Loucy (cell line): ENCODE measurements at regions not wholly inside any gene's neighbourhood (a gene's known extent, or its start where the extent isn't known, plus 50 kb on each side); places are given as distances from the start of the nearest gene placed in this dataset.
"Not testable (repeated sequence)": the region's sequence is repeated elsewhere in the genome, so short reads cannot be mapped to it uniquely, and the experiment has no call there.

Source experiments
- H2AFZ ChIP-seq: fragments of 200-600 bp; sonication (generic); 2 replicates; pipeline ENCODE4 v1.6.0; 2016; ENCODE audit warnings: antibody characterized with exemption, mild to moderate bottlenecking, low read length, moderate library complexity
- H3F3A ChIP-seq: fragments of 200-600 bp; 2 replicates; pipeline ENCODE4 v1.6.0; 2016; ENCODE audit warnings: antibody characterized with exemption, low read depth, mild to moderate bottlenecking
- H3K27me3 ChIP-seq: fragments of 200-600 bp; sonication (generic); 2 replicates; pipeline ENCODE4 v1.6.1; 2014; ENCODE audit warnings: low read length, mild to moderate bottlenecking; ENCODE audit not compliant: insufficient read depth, poor library complexity, severe bottlenecking
- H3K36me3 ChIP-seq: fragments of 200-600 bp; sonication (generic); 2 replicates; pipeline ENCODE4 v1.6.1; 2016; ENCODE audit warnings: low read length; ENCODE audit not compliant: insufficient read depth
- H3K4me1 ChIP-seq: fragments of 200-600 bp; sonication (generic); 2 replicates; pipeline ENCODE4 v1.5.1; 2014; ENCODE audit warnings: low read length, mild to moderate bottlenecking; ENCODE audit not compliant: insufficient read depth, poor library complexity, severe bottlenecking
- H3K4me2 ChIP-seq: fragments of 200-600 bp; sonication (generic); 2 replicates; pipeline ENCODE4 v1.6.0; 2014; ENCODE audit warnings: antibody characterized with exemption, low read length, low read depth, mild to moderate bottlenecking; ENCODE audit not compliant: poor library complexity, severe bottlenecking
- H3K4me3 ChIP-seq: fragments of 200-600 bp; sonication (generic); 2 replicates; pipeline ENCODE4 v1.5.1; 2014; ENCODE audit warnings: low read length, mild to moderate bottlenecking, mixed read lengths; ENCODE audit not compliant: poor library complexity, severe bottlenecking
- H3K79me2 ChIP-seq: fragments of 200-600 bp; sonication (generic); 2 replicates; pipeline ENCODE4 v1.6.1; 2014; ENCODE audit warnings: low read length; ENCODE audit not compliant: insufficient read depth
- H3K9ac ChIP-seq: fragments of 200-600 bp; sonication (generic); 2 replicates; pipeline ENCODE4 v1.6.0; 2014; ENCODE audit warnings: mild to moderate bottlenecking, low read depth, low read length, moderate library complexity; ENCODE audit not compliant: poor library complexity, severe bottlenecking
- H3K9me2 ChIP-seq: fragments of 200-600 bp; sonication (generic); replicated peaks from 2 replicates; pipeline ENCODE4 v1.6.1; 2016; ENCODE audit warnings: low read depth, low read length, mixed read lengths
- H3K9me3 ChIP-seq: fragments of 200-600 bp; sonication (generic); 2 replicates; pipeline ENCODE4 v1.6.1; 2014; ENCODE audit warnings: mild to moderate bottlenecking, antibody characterized with exemption, low read length, low read depth; ENCODE audit not compliant: insufficient read depth
- H4K20me1 ChIP-seq: fragments of 200-600 bp; sonication (generic); 2 replicates; pipeline ENCODE4 v1.6.0; 2014; ENCODE audit warnings: antibody characterized with exemption, low read length, mild to moderate bottlenecking; ENCODE audit not compliant: insufficient read depth, poor library complexity, severe bottlenecking
- EZH2phosphoT487 ChIP-seq: fragments of 200-600 bp; IDR thresholded peaks from 2 replicates; pipeline ENCODE4 v1.6.1; 2018; ENCODE audit warnings: antibody characterized with exemption, mild to moderate bottlenecking, moderate library complexity, borderline replicate concordance
- TF ChIP-seq, protein P1 (sequence below): fragments of 200-600 bp; sonication (generic); conservative IDR thresholded peaks from 2 replicates; pipeline ENCODE4 v1.5.1; 2014; ENCODE audit warnings: mild to moderate bottlenecking, antibody characterized with exemption, low read length

- Histone ChIP-seq H3K9me3 (no peaks in the 10 kb centered on the region), H3K9me2 (no peaks in the 10 kb centered on the region), H3K9ac (no peak overlapping the region), H3K4me3 (no peak overlapping the region), H3K4me1 (peaks cover 7% of the 10 kb centered on the region), H3K79me2 (no peaks in the 10 kb centered on the region), H3K4me2 (no peak overlapping the region), H3F3A (no peaks in the 10 kb centered on the region), H3K36me3 (no peaks in the 10 kb centered on the region), H3K27me3 (no peaks in the 10 kb centered on the region), H4K20me1 (no peaks in the 10 kb centered on the region), H2AFZ (no peak overlapping the region)
- no peak for TF ChIP-seq EZH2phosphoT487
- TF ChIP-seq, protein P1, sequence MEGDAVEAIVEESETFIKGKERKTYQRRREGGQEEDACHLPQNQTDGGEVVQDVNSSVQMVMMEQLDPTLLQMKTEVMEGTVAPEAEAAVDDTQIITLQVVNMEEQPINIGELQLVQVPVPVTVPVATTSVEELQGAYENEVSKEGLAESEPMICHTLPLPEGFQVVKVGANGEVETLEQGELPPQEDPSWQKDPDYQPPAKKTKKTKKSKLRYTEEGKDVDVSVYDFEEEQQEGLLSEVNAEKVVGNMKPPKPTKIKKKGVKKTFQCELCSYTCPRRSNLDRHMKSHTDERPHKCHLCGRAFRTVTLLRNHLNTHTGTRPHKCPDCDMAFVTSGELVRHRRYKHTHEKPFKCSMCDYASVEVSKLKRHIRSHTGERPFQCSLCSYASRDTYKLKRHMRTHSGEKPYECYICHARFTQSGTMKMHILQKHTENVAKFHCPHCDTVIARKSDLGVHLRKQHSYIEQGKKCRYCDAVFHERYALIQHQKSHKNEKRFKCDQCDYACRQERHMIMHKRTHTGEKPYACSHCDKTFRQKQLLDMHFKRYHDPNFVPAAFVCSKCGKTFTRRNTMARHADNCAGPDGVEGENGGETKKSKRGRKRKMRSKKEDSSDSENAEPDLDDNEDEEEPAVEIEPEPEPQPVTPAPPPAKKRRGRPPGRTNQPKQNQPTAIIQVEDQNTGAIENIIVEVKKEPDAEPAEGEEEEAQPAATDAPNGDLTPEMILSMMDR = no peak
Measured at GRCh38 chr7:76146374-76146773, 55.3 kb upstream of the SRRM3 start.

DNA sequence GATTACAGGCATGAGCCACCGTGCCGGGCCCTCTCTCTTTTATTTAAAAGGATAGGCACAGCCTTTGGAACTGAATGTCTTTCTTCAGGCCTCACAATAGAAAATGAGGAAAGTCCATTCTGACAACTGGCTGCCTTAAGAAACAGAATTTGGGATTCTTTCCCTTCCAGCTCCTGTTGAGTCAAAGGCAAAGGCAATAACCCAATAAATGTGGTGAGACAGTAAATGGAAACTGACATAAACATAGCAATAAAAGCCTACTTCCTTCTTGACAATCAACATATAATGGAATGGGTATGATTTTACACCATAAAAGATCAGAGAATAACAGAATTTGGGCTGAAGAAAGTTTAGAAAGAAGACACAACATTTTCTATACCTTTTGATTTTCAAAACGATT lies 52.7 kb upstream of the SRRM3 start:
- H3K4me2 ChIP-seq, H3K9me3 ChIP-seq, H3F3A ChIP-seq, H3K36me3 ChIP-seq, H2AFZ ChIP-seq, H3K4me3 ChIP-seq, H3K79me2 ChIP-seq, H3K4me1 ChIP-seq, H3K9me2 ChIP-seq, H3K27me3 ChIP-seq, H3K9ac ChIP-seq, H4K20me1 ChIP-seq: not testable (repeated sequence)

DNA sequence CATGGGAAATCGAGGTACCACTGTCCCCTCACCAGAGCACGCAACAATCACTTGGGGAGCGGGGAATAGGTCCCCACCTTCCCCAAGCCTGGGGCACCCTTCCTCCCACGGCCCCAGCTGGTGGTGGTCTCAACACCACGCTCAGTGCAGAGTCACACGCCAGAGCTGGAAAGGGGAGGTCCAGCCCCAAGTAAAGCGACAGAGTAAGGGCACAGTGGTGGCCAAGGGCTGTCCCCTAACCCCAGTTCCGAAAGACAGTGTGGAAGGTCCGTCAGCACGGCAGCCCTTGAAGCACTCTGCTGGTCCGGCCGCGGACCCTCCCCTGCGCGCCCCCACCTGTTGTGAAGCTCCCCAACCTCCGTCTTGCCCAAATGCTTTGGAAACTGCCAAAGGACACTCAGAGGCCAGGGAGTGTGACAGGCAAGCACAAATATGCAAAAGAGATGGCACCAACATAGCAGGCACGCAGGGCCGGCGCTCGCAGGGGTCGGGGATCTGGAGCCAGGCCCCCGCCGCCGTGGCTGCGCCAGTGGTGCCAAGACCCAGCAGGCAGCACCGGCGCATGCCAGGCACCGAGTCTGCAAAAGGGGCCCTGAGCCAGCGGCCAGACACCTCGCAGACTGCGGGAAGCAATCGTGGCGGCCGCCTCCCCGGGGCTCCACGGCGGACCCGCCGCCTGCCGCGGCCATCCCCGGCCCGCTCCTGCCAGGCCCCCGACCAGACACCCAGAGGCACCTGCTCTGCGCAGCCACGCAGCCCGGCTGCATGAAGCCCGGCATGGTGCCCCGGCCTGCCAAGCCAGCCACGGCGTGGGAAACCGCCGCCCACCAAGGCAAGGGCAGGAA lies 51.6 kb upstream of the SRRM3 start:
- no peaks in the 10 kb centered on the region for H3K36me3 ChIP-seq
- no peak overlapping the region for H2AFZ ChIP-seq
- no peaks in the 10 kb centered on the region for H3F3A ChIP-seq
- no peaks in the 10 kb centered on the region for H3K9me3 ChIP-seq
- H3K27me3 ChIP-seq = no peaks in the 10 kb centered on the region
- H3K79me2 ChIP-seq = no peaks in the 10 kb centered on the region
- H3K9ac ChIP-seq = no peak overlapping the region
- TF ChIP-seq EZH2phosphoT487 = no peak
- TF ChIP-seq, protein P1 = no peak
- H3K4me3 ChIP-seq = no peak overlapping the region
- H3K4me1 ChIP-seq = peaks cover 6% of the 10 kb centered on the region
- no peaks in the 10 kb centered on the region for H3K9me2 ChIP-seq
- no peaks in the 10 kb centered on the region for H4K20me1 ChIP-seq
- H3K4me2 ChIP-seq = no peak overlapping the region
